GM21447 (cell line): ENCODE measurements at regions not wholly inside any gene's neighbourhood (a gene's known extent, or its start where the extent isn't known, plus 50 kb on each side); places are given as distances from the start of the nearest gene placed in this dataset.

Experiments used
- ATAC-seq: cut with Tn5 transposase; IDR thresholded peaks from one replicate; pipeline ENCODE4 v1.9.1; 2021; ENCODE audit not compliant: unreplicated experiment

DNA sequence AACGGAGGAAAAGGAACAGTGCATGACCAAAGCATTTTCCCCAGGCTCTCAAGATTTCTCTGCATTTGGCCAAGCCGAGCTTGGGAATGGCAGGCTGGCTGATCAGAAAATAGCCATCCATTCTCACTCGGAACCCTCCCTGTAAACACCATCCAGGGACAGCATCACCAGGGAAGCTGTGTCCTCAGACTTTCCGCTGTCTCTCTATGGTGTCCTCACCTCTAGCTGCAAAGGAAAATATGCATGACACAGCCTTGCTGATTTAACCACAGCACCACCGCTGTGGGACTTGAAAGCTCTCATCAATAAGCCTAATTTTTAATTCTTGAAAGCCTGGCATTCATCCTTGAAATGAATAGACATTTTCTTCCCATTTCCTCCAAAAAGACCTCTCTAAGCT lies 311.7 kb downstream of the EIPR1 start:
- no peak for ATAC-seq

DNA sequence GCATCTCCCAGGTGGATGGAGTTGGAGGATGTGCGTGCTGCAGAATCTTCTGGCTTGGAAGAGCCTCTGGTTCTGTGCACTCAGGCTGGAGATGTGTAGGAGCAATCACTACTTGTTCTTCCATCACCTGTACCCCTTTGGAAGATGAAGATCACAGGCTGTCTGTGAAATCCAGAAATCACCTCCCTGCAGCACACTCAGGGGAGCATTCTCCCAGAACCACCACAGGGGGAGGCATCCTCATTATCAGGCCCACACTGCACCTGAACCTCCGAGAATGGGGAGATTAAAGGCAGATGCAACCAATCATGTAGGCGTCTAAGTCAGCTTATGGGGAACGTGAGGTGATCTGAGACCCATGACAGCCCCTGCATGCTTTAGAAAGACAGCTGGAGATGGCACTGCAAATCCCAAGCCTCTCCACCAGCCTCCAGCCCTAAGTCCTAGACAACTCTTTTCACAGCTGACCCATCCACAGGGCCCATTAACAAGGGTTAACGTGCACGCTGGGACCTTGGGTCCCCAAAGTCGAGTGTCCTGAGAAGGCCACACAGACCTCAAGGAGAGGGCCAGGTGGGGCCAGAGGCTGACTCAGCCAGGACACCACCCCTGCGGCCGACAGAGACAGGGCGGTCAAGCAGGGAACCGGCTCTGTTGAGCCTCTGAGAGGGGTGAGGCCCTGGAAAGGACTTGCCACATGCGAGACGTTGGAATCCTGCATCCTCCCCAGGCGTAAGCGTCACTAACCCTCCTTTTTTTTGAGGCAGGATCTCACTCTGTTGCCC lies 314.9 kb downstream of the EIPR1 start:
- no peak for ATAC-seq

DNA sequence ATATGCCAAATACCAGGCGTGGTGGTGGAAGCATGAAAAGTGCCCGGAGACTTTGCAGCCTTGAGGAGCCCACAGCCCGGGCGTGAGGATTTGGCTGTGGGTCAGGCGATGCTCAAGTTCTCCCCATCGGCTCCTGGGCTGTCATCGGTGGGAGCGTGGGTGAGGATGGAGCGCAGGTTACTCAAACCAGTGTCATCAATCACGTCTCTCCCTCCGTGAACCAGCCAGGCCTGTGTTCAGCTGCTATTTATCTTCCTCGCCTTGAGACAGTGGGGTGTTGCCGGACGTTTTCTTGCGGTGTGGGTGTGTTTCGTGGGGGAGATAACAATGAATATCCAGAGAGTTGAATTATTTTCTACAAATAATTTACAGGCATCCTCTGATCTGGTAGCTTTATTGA lies 317.6 kb downstream of the EIPR1 start:
- no peak for ATAC-seq

DNA sequence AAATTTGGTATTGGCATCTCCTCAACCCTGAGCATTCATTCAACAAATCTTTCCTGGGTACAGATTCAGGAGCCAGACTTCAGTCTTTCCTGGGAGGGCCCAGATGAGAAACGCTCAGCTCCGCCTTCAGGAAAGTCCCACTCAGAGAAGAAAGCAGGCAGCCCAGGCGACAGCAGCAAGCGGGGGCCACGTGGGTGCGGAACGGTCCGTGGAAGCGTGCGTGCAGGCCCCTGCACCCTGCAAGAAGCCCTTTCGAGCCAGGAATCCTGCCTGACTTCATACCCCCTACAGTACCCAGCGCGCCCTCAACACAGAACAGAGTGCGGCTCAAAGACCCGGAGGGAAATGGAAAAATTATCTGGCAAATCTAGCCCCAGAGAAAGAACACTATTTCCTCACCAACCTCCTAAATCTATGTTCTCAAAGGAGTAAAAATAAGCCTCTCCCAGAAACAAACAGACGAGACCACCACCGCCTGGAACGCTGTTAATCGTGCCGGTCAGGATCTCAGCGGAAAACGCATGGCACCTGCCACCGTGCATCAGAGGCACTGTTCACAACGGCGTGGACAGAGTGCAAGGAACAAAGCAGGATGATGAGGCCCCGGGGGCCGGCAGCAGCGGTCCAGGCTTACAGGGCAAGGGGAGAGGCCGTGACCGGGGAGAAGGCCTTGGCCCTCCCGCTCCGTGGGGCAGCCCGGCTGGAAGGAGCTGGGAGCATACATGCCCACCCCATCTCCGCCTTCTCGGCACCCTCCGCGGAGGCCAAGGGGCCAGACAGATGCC lies 318.3 kb downstream of the EIPR1 start:
- no peak for ATAC-seq

DNA sequence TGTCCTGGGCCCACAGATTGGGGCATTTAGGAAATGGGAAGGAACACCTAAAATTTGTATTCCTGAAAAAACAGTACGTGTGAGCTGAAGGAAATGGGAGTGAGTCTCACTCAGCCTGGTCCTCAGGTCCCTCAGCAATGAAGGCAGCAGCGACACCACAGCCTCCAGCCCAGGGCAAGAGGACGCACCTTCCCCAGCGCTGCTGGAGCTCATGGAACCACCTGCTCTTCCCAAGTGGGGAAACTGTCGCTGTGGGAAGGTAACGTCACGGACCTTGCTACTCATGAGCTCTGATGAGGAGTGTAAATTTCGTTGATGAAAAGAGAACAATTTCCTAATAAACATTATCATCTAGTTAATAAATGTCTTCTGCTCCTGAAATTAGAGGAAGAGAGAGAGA lies 323.6 kb downstream of the EIPR1 start:
- ATAC-seq, result no peak

DNA sequence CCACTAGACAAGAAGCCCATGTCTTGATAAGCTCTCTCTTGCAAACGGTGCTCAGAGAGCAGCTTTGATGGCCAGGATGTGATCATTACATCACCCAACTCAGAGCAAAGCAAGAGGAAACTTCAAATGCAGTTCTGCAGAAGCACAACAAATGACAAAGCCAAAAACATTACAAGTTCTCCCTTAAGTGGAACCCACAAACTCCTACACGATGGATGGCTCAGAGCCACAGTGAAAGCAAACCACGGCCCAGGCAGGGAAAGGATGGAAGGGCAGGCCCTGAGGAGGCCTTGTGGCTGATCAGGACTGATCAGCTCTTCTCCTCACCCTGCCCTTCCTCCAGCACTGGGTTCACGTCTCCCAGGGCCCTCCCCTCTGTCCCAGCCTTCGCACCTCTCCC lies 326.4 kb downstream of the EIPR1 start:
- ATAC-seq, result no peak

DNA sequence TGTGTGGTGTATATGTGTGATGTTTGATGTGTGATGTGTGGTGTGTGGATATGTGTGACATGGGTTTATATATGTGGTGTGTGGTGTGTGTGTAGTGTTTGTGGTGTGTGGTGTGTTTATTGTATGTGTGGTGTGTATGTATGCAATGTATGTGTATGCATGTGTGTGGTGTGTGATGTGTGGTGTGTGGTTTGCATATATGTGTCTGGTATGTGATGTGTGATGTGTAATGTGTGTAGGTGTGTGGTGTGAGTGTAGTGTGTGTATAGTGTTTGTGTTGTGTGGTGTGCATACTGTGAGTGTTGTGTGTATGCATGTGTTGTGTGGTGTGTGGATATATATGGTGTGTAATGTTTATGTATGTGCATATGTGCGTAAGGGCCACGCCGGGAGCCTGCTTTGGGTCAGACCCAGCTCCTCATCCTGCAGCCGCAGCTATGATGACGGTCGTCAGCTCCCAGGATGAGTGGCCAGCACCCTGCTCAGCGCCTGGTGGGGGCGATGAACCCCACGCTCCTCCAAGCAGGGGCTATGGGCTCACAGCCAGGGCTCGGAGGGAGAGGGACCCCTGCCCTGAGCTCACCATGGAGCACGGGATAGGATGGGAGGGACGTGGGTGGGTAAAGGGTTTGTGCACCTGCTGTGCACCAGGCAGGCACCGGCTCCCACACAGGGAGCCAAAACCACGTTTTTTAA lies 331.3 kb downstream of the EIPR1 start:
- ATAC-seq, result no peak

DNA sequence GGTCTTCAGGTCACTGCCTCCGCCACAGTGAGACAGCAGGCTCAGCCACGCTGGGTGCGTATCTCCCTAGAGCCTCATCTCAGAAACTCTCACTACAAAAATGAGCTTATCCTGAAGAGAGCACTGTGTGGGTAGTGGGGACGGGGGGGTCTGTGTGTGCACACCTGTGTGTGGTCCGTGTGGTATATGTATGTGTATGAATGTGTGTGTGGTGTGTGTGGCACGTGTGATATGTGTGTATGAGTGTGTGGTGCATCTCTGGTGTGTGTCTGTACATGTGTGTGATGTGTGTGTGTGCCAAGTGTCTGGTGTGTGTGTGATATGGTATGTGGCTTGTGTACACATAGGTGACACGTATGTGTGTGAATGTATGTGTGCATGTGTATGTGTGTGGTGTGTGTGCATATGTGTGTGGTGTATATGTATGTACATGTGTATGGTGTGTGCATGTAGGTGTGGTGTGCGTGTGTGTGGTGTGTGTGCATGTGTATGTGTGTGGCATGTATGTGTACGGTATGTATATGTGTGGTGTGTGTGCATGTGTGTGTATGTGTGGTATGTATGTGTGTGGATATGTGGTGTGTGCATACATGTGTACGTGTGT lies 332.2 kb downstream of the EIPR1 start:
- ATAC-seq, result no peak

DNA sequence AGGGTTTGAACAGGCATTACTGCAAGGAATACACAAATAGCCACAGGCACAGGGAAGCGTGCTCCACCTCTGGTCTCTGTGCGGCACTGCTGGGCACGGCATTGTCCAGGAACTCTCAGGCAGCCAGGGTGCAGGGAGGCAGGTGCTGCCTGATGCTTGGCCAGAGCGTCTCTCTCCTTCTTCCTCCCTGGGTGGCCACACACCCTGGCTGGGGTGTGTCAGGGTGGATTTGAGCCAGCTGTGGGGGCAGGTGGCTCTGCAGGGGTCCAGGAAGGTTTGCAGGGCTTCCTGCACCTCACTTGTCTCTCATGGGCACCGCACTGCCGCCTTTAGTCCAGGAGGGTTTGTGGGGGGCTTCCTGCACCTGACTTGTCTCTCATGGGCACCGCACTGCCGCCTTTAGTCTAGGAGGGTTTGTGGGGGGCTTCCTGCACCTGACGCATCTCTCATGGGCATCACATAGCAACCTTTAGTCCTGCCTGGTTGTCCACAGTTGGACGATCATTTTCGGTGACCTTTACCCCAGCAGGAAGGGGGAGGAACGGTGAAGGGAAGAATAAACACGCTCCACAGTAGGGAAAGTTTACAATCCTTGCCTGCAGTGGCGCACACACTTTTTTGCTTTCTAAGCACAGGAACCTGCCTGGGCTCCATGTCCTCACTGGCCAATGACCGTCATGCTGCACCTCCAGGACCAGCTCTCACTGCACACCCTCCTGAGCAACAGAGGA lies 332.9 kb downstream of the EIPR1 start:
- no peak for ATAC-seq

DNA sequence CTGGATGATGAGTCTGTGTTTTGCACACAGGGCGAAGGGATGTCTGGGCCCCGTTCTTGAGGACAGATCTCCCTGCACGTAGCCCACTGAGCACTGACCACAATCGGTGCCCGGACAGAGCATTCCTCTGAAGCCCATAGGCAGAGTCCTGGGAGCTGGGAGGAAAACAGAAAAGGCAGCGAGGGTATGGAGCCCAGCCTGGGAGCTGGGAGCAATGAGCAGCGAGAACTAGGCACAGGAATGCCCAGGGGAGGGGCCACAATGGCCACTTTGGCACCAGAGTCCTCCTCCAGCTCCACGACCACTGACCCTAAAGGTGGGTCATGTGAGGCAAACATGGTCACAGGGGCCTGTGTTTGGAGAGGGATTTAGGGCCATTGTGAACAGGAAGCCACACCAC lies 333.9 kb downstream of the EIPR1 start:
- no peak for ATAC-seq

DNA sequence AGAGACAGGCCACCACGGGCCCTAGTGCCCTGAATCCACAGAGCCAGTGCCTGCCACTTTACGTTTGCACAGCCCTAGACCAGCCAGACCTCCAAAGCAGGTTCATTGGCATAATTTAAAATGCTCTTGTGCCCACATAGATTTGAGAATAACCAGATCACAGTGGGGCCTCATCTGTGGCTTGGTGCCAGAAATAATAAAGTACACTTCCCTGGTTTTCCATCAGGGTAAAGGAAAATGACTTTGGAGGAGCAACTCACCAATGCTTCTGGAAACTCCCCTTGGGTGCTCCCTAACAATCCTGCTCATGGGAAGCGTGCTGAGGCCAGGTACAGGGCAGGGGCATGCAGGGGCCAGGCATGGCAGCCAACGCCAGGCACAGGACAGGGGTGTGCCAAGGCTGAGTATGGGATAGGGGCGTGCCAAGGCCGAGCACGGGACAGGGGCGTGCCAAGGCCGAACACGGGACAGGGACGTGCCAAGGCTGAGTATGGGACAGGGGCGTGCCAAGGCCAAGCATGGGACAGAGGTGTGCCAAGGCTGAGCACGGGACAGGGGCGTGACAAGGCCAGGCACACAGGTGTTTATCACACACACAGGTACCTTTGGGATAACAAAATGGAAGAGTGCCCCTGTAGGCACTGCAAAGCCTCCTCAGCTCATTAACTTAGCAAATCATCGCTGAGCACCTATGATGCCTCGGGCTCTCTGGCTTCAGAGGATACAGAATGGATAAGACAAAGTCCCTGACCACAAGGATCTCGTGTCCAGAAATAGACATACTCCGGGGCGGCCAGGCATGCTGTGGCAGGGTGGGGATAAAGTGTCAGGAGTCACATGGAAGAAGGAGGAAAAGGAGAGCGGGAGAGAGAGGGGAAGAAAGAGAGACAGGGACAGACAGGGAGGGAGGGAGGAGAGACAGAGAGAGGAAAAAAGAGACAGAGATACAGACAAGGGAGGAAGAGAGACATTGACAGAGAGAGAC lies 334.7 kb downstream of the EIPR1 start:
- ATAC-seq, result no peak

DNA sequence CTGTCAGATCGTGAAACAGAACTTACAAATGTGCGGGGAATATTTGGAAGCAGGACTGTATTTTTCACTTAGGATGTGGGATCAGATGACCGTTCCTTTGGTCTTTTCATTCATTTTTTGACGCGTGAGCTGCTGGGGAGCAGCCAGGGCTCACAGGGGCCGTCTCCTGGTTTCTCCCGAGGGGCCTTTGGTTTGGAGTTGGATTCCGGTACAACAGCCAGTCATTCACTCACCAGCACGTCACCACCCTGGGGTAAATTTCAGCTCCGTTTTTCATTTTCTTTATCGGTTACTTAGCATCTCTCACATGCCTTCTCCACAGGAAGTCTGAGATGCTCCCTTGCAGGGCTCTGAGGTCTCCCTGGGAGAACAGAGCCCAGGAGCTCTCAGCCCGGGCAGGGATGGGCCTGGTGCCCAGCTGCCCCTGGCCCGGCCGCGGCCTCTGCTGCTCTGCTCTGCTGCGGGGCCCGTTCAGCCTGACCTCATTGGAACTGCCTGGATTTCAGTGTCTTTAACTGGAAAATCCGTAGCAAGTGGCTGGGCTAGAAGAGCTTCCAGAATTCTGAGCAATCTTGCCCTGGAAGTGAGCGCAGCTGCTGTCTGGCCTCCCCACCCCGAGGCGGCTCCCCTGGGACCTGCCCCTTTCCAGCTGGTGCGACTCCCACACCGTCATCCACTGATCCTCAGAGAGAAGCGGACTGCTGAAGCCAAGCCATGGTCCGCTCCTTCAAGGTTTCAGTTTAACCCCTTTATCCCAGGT lies 335.6 kb downstream of the EIPR1 start:
- ATAC-seq, result no peak

DNA sequence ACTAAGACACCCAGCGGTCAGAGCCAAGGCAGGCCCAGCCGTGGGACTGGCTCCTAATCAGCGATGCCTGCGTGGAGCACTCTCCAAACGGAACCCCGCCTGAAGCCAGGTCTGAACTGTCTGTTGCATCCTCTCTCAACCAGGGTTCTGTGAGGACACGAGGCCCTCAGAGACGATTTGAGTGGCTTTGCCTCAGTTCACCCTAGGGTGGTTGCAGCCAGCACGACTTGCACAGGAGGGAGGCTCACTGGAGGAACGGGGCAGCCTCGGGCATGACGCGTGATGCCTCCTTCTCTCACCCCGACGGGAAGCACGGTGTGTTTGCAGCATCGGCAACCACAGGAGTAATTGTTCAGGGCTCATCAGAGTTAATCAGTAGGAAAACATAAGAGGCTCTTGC lies 336.4 kb downstream of the EIPR1 start:
- ATAC-seq, result no peak

DNA sequence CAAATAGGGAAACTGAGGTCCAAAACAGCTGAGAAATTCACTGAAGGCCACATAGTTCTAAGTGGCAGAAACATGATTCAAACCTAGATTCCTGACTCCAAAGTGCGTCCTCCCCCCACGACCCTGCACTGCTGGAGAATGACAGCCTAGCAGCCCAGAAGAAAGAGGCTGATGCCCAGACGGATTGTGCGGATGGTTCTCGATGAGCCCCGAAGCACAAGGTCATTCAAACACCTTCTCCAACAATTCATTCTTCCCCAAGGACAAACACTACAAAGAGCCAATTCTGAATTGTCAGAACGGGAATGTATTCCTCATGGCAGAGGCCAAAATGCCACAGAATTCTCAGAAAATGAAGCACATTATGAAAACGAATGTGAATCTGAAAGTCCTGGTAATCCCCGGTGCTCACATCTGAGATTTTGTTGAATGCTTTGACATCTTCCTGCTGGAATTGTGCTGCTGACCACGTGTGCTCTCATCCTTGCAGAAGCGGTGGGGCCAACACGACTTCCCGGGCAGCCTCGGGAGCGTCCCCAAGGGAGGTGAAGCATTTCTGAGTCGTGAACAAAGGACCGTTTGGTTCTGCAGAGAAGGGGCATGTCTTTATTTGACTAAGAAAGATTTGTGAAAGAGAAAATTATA lies 337.0 kb downstream of the EIPR1 start:
- ATAC-seq, result no peak

DNA sequence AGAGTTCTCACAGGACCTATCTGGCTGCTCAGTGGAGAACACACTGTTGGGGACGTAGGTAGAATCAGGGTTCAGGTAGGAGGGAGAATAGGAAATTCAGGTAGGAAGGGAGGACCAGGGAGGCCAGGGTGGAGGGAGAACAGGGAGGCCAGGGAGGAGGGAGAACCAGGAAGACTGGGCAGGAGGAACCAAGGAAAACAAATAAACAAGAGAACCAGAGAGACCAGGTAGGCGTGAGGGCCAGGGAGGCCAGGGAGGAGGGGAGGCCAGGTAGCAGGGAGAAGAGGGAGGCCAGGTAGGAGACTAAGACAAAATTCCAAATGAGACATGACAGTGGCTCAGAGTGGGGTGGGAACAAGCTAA lies 337.6 kb downstream of the EIPR1 start:
- ATAC-seq, result no peak

DNA sequence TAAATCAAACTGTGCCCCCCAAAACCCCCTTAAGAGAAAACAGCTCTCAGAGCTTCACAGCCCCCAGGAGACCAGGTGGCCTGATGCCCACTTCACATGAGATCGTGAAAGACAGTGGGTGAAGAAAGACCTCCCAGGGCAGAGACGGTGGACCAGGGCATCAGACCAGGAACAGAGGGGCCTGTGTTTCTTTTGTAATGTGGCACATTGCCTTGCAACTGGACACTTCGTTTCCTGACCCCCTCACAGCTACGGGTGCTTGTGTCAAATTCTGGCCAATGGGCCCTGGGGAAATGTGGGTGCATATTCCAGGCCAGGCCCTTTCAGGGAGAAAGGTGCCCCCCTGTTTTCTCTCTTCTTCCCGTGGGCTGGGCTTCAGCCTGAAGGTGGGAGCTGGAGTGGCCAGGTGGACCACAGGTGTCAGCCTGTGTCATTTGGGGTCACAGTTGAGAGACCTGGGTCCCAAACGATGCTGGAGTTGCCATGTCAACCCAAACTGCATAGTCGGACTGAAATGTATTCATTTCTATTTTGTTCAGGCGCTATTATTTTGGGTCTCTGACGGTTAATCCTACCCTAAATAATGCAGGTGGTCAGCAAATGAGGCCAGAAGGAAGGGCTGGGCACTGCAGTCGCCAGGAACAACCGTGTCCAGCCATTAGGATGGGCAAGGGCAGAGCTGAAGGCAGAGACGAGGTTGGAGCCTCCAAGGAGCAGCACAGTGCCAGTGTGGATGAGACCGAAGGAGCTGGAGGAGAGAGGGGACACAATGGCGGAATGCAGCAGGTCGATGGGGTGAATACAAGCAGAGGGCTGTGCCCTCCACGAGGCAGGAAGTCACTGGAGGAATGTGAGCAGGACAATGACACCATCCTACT lies 338.2 kb downstream of the EIPR1 start:
- no peak for ATAC-seq

DNA sequence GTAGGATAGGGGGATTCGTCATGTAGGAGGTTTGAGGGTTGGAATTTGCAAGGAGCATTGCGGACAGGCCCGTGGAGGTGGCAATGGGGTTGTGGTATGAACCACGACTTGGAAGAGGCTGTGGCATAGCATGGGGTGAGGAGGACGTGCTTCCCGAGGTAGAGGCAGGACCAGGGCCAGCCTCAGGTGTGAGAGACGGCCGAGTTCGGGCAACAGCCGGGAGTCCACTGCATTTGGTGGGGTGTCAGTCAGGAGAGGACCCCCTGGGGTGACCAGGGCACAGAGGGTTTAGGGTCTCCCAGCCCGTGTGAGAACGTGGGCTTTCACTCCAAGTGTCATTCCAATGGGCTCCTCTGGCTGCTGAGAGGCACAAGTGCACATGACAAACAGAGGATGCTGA lies 339.0 kb downstream of the EIPR1 start:
- no peak for ATAC-seq
